K562 (cell line): ENCODE measurements at regions not wholly inside any gene's neighbourhood (a gene's known extent, or its start where the extent isn't known, plus 50 kb on each side); places are given as distances from the start of the nearest gene placed in this dataset.

Experiments
- ATAC-seq: fragments of 200-7000 bp; cut with Tn5 transposase; 3 replicates; pipeline ENCODE4 v1.9.1; 2020; ENCODE audit warnings: moderate library complexity
- BruUV-seq: library from RNA; stranded (reverse); fragments of 400-500 nt; replicated peaks from 2 replicates; lab custom pipeline; 2021; lab: Mats Ljungman, UMichigan
- CTCF ChIA-PET: fragments of 300-600 bp; formaldehyde crosslinking; extraction: SDS; loops from one replicate; lab custom pipeline; 2021; ENCODE audit warnings: low intra/inter-chr PET ratio; lab: Yijun Ruan, JAX
- POLR2A ChIA-PET: fragments of 300-600, 350-650 bp; sonication (Branson Sonifier 250); formaldehyde crosslinking; extraction: SDS; loops from one replicate; lab custom pipeline; 2021; ENCODE audit warnings: antibody characterized with exemption, inconsistent platforms; lab: Yijun Ruan, JAX
- DNase-seq, 4 experiments: peaks; one replicate each; pipeline versions ENCODE4 v3.0.0 to v3.0.0-alpha.2; 2011 to 2018; ENCODE audit warnings: low spot score in 3 of 4, mixed read lengths in 3 of 4; ENCODE audit errors: extremely low read depth in 1 of 4
- FAIRE-seq: peaks from 2 replicates; lab custom pipeline; 2011; peaks lifted over from hg19 to GRCh38; lab: Jason Lieb, UNC
- H2AFZ ChIP-seq: 2 replicates; pipeline ENCODE4 v1.6.0; 2011; ENCODE audit warnings: low read depth, low read length, control low read depth, inconsistent platforms
- H3K27ac ChIP-seq: fragments of 200-600 bp; 3 replicates; pipeline ENCODE4 v1.8.0; 2011; ENCODE audit warnings: low read depth, mild to moderate bottlenecking, control low read depth, inconsistent platforms, low read length, moderate library complexity, mixed read lengths; ENCODE audit errors: extremely low read depth
- H3K27me3 ChIP-seq, 2 experiments: fragments of 300-600 bp in 1 of 2; 2 replicates in 1 of 2; 3 replicates in 1 of 2; pipeline versions ENCODE4 v1.6.0 to v1.8.0; 2011; ENCODE audit warnings: inconsistent platforms in 2 of 2, low read length in 2 of 2, mild to moderate bottlenecking in 1 of 2, mixed read lengths in 1 of 2, moderate library complexity in 1 of 2; ENCODE audit not compliant: control insufficient read depth in 2 of 2, insufficient read depth in 2 of 2
- H3K36me3 ChIP-seq: fragments of 300-600 bp; 3 replicates; pipeline ENCODE4 v1.8.0; 2011; ENCODE audit warnings: mild to moderate bottlenecking, low read length, inconsistent platforms; ENCODE audit not compliant: control insufficient read depth, insufficient read depth
- H3K4me1 ChIP-seq, 2 experiments: fragments of 200-600 bp in 1 of 2; replicated peaks in 1 of 2; 2 replicates in 1 of 2; 3 replicates in 1 of 2; pipeline versions ENCODE4 v1.5.1 to v1.8.0; 2011; ENCODE audit warnings: inconsistent platforms in 2 of 2, low read length in 2 of 2, mild to moderate bottlenecking in 1 of 2, mixed read lengths in 1 of 2, moderate library complexity in 1 of 2; ENCODE audit not compliant: control insufficient read depth in 2 of 2, insufficient read depth in 2 of 2
- H3K4me2 ChIP-seq: 2 replicates; pipeline ENCODE4 v1.6.1; 2011; ENCODE audit warnings: low read length, control low read depth, inconsistent platforms, mixed read lengths; ENCODE audit not compliant: insufficient read depth
- H3K4me3 ChIP-seq: fragments of 200-600 bp; sonication (generic), shearing (Covaris generic); 2 replicates; pipeline ENCODE4 v1.5.1; 2016; ENCODE audit warnings: control low read depth, inconsistent platforms
- H3K79me2 ChIP-seq: fragments of 200-600 bp; 3 replicates; pipeline ENCODE4 v1.8.0; 2011; ENCODE audit warnings: low read length, inconsistent platforms; ENCODE audit not compliant: control insufficient read depth, insufficient read depth
- H3K9ac ChIP-seq, 2 experiments: 2 replicates each; pipeline versions ENCODE4 v1.6.0 to v1.6.1; 2011; ENCODE audit warnings: low read depth in 2 of 2, low read length in 2 of 2, control low read depth in 1 of 2, inconsistent platforms in 1 of 2, mild to moderate bottlenecking in 1 of 2, mixed read lengths in 1 of 2; ENCODE audit not compliant: insufficient read depth in 1 of 2
- H3K9me1 ChIP-seq: one replicate; pipeline ENCODE4 v1.6.0; 2011; ENCODE audit warnings: inconsistent platforms, mild to moderate bottlenecking, low read length, moderate library complexity; ENCODE audit not compliant: control insufficient read depth, insufficient read depth
- H3K9me3 ChIP-seq: replicated peaks from 2 replicates; pipeline ENCODE4 v1.5.1; 2011; ENCODE audit warnings: low read depth, low read length, inconsistent platforms; ENCODE audit not compliant: control insufficient read depth, insufficient read depth
- H4K20me1 ChIP-seq: replicated peaks from 2 replicates; pipeline ENCODE4 v1.6.1; 2011; ENCODE audit warnings: low read length, inconsistent platforms, mixed read lengths; ENCODE audit not compliant: control insufficient read depth, insufficient read depth
- CBX2 ChIP-seq: fragments of 200-600 bp; sonication (generic); IDR thresholded peaks from one replicate; pipeline ENCODE4 v1.6.1; 2012; ENCODE audit warnings: mild to moderate bottlenecking, low read length, inconsistent platforms; ENCODE audit not compliant: insufficient read depth, poor library complexity, severe bottlenecking
- CHD7 ChIP-seq: fragments of 200-600 bp; sonication (generic); IDR thresholded peaks from one replicate; pipeline ENCODE4 v1.6.1; 2012; ENCODE audit warnings: mild to moderate bottlenecking, low read depth, low read length, inconsistent platforms
- CSDE1 ChIP-seq, 2 experiments: fragments of 450-650 bp; IDR thresholded peaks; 2 replicates each; pipeline ENCODE4 v1.6.1; 2016; ENCODE audit warnings: mild to moderate bottlenecking in 1 of 2
- HMG20B ChIP-seq: fragments of 250-450 bp; sonication (Bioruptor Pico); IDR thresholded peaks from 2 replicates; pipeline ENCODE4 v1.5.0; 2021; ENCODE audit warnings: mild to moderate bottlenecking
- MAFK ChIP-seq: IDR thresholded peaks from 2 replicates; pipeline ENCODE4 v1.6.1; 2011; ENCODE audit warnings: low read length, improper control_type of control experiment
- RCOR1 ChIP-seq, 2 experiments: IDR thresholded peaks; 2 replicates each; pipeline ENCODE4 v1.6.1; 2012; ENCODE audit warnings: low read depth in 2 of 2, low read length in 2 of 2, borderline replicate concordance in 1 of 2, improper control_type of control experiment in 1 of 2
- SNIP1 ChIP-seq: fragments of 450-650 bp; IDR thresholded peaks from 2 replicates; pipeline ENCODE4 v1.7.1; 2017; ENCODE audit warnings: low read depth, mild to moderate bottlenecking
- SPI1 ChIP-seq: IDR thresholded peaks from 2 replicates; pipeline ENCODE4 v1.6.1; 2011; ENCODE audit warnings: low read depth, low read length, control low read depth, borderline replicate concordance
- TAF9B ChIP-seq: fragments of 450-650 bp; IDR thresholded peaks from 2 replicates; pipeline ENCODE4 v1.6.1; 2018; ENCODE audit warnings: mild to moderate bottlenecking; ENCODE audit not compliant: partially characterized antibody
- USF2 ChIP-seq: sonication (generic); formaldehyde crosslinking; IDR thresholded peaks from 2 replicates; pipeline ENCODE4 v1.5.0; 2020; ENCODE audit warnings: missing genetic modification reagents
- ZNF253 ChIP-seq: fragments of 250-450 bp; sonication (Bioruptor Pico); conservative IDR thresholded peaks from 2 replicates; pipeline ENCODE4 v1.6.1; 2021; ENCODE audit warnings: mild to moderate bottlenecking
- ZNF274 ChIP-seq: IDR thresholded peaks from 2 replicates; pipeline ENCODE4 v1.6.1; 2011; ENCODE audit warnings: low read depth, mild to moderate bottlenecking, low read length, moderate library complexity, borderline replicate concordance
- ZNF699 ChIP-seq: fragments of 250-450 bp; sonication (Bioruptor Pico); IDR thresholded peaks from 2 replicates; pipeline ENCODE4 v1.8.0; 2021; ENCODE audit warnings: mild to moderate bottlenecking, moderate library complexity; ENCODE audit not compliant: insufficient replicate concordance
- WGBS: fragments of 100-300 bp; shearing (Covaris generic); methylation state at CpG from one replicate; pipeline ENCODE4 v1.1.6; 2016; ENCODE audit warnings: low coverage, mixed read lengths; ENCODE audit not compliant: insufficient coverage; ENCODE audit errors: missing lambda C conversion rate; 5-methylcytosine and 5-hydroxymethylcytosine counted together
- in situ Hi-C: fragments of 300-500 bp; cut with MboI; formaldehyde crosslinking; loops from 4 replicates; pipeline ENCODE4 v1.15.0; 2018; ENCODE audit warnings: inconsistent platforms, mixed read lengths
- intact Hi-C: fragments of 100-400 bp; cut with micrococcal nuclease; formaldehyde crosslinking; loops from 2 replicates; pipeline ENCODE4 v1.14.2; 2022

DNA sequence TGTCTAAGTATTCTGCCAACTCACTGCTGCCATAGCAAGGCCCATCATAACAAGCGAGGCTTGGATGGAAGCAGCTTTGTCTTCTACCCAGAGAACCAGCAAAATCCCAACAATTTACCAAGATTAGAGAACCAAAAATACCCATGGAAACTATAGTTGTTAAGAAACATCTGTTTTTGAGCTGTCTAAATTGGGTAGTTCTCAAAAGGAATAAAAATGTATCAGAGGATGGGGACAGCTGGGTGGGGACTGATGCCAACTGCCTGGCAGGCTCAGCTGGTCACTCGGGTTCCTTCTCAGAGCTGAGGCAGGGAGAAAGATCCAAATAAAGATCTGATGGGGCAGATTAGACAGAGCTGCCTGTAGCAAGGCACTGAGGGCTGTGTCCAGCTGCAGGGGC is 85.9 kb upstream of the GRK3 start:
- Histone ChIP-seq H3K9ac (no peak overlapping the region), H3K4me3 (no peak overlapping the region), H3K27me3 (no peaks in the 10 kb centered on the region), H3K79me2 (no peaks in the 10 kb centered on the region), H3K4me2 (no peak overlapping the region), H3K27ac (no peak overlapping the region), H3K36me3 (no peaks in the 10 kb centered on the region), H3K4me1 (no peaks in the 10 kb centered on the region), H4K20me1 (no peaks in the 10 kb centered on the region), H3K9me3 (no peaks in the 10 kb centered on the region; the same call in 1 of the 2 replicates), H2AFZ (no peak overlapping the region), H3K9me1 (no peaks in the 10 kb centered on the region)
- ChIA-PET POLR2A (no interaction called here), CTCF (no interaction called here)
- intact Hi-C loops (no loop called here), in situ Hi-C loops (no loop called here)
- DNase-seq, result no peak
- no peak for FAIRE-seq
- no TSS peak for BruUV-seq
- 94% methylated on average over 2 of the region's 2 CpGs for WGBS
- ATAC-seq, result no peak
- no peak for TF ChIP-seq SNIP1
- no peak for TF ChIP-seq HMG20B (CRISPR knock-in tag)
- no peak for TF ChIP-seq CSDE1 (IDR thresholded peaks at IDR 0.05)
- no peak for TF ChIP-seq RCOR1 (IDR thresholded peaks at IDR 0.05; ENCODE audit: borderline replicate concordance in 1 of 2, low read depth in 2 of 2, low read length in 2 of 2)
- TF ChIP-seq CHD7, result no peak
- TF ChIP-seq CBX2, result no peak
- no peak for TF ChIP-seq ZNF699
- TF ChIP-seq TAF9B, result no peak
- no peak for TF ChIP-seq MAFK
- no peak for TF ChIP-seq USF2 (CRISPR knock-in tag)
- no peak for TF ChIP-seq ZNF253 (CRISPR knock-in tag)
- TF ChIP-seq SPI1, result no peak
- no peak for TF ChIP-seq ZNF274
